AG10803 (cell line): ENCODE measurements at regions not wholly inside any gene's neighbourhood (a gene's known extent, or its start where the extent isn't known, plus 50 kb on each side); places are given as distances from the start of the nearest gene placed in this dataset.

Experiments
- DNase-seq: peaks from one replicate; pipeline ENCODE4 v3.0.0; 2010; ENCODE audit warnings: low read depth
- H3K4me3 ChIP-seq: 2 replicates; pipeline ENCODE4 v1.5.1; 2011; ENCODE audit warnings: mild to moderate bottlenecking, low read length, control low read depth
- CTCF ChIP-seq: conservative IDR thresholded peaks from 2 replicates; pipeline ENCODE4 v1.5.1; 2011; ENCODE audit warnings: mild to moderate bottlenecking, low read length, control low read depth, inconsistent platforms

GRCh38 chr5:171578829-171579491 is 159.5 kb downstream of the FGF18 start:
- no peak for DNase-seq
- no peak for TF ChIP-seq CTCF
- no peak overlapping the region for H3K4me3 ChIP-seq

- DNase-seq = no peak
- no peak for TF ChIP-seq CTCF
- H3K4me3 ChIP-seq = no peak overlapping the region
Observed at GRCh38 chr5:171579976-171580411, 160.5 kb downstream of the FGF18 start.

GRCh38 chr5:171580502-171581265 is 161.2 kb downstream of the FGF18 start:
- DNase-seq = peak; percentile 49
- TF ChIP-seq CTCF = no peak

DNA sequence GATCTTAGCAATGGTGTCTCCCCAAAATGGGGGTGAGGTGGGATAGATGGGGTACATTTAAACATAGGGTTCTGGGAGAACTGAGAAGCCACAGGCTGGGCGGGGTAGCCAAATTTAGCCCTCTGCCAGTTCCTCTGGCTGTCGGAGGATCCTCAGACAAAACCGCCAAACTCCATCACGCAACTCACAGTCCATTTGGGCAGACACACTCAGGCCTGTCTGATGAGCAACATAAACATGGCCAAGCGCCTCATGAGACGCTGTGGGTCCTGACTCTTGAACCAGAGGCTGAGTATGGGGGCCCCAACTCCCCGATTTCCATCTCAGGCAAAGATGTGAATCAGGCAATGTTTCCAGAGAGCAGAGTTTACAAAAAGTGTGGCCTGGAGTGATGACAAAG is 162.3 kb downstream of the FGF18 start:
- DNase-seq = no peak
- TF ChIP-seq CTCF = no peak
- no peak overlapping the region for H3K4me3 ChIP-seq

More at GRCh38 chr5:171580502-171581265, 161.2 kb downstream of the FGF18 start:
- H3K4me3 ChIP-seq = no peak overlapping the region

DNA sequence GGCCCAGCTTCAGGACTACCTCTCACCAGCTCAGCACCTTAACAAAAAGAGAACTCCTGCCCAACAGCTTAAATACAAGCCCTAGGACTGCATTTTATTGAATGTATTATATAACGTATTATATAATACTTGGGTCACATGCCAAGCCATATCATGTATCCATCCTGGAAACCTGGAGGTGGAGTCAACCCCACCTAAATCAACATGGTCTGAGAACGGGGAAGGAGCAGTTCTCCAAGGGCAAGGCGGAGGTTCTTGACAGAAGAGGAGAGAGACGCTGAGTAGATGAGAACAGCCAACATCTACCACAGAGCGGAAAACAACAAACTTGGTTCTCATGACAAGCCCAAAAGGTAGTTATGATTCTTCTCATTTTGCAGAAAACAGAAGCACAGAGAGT is 163.4 kb downstream of the FGF18 start:
- no peak overlapping the region for H3K4me3 ChIP-seq
- no peak for DNase-seq
- no peak for TF ChIP-seq CTCF

GRCh38 chr5:171585981-171586380 is 166.5 kb downstream of the FGF18 start:
- TF ChIP-seq CTCF = no peak
- H3K4me3 ChIP-seq = no peak overlapping the region
- DNase-seq = no peak

DNA sequence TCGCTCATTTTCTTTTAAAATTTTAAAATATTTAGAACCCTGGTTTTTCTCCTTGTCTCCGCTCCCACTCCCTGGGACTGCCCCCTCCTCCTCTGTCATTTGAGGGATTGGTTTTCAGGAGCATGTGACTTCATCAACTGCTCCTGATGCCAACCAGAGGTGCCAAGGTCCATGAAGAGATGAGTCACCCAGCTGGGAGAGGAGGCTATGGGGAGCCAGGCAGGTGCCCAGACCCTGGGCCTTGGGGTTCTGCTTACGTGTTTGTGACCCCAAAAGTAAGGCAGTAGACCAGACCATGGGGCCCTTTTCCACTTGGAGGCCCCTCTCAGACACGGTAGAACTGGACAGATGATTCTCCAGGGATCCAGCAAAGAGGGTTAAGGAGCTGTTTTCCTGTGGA is 167.0 kb downstream of the FGF18 start:
- no peak overlapping the region for H3K4me3 ChIP-seq
- DNase-seq = no peak
- no peak for TF ChIP-seq CTCF
